Neural crest cell (in vitro differentiated cells): ENCODE measurements at regions not wholly inside any gene's neighbourhood (a gene's known extent, or its start where the extent isn't known, plus 50 kb on each side); places are given as distances from the start of the nearest gene placed in this dataset.
A peak's percentile ranks its signal among the peaks of the same experiment; 100 is the strongest.
"Not testable (repeated sequence)": the region's sequence is repeated elsewhere in the genome, so short reads cannot be mapped to it uniquely, and the experiment has no call there.

ENCODE experiments used
- DNase-seq: peaks from one replicate; pipeline ENCODE4 v3.0.0; 2021; ENCODE audit warnings: low read depth, mixed read lengths, low spot score
- H3K27ac Mint-ChIP-seq: one replicate; pipeline ENCODE4 v1.8.0; 2021; ENCODE audit warnings: mild to moderate bottlenecking, mixed read lengths; ENCODE audit not compliant: unreplicated experiment
- H3K27me3 Mint-ChIP-seq: 2 replicates; pipeline ENCODE4 v1.8.0; 2021; ENCODE audit warnings: low read depth, mild to moderate bottlenecking, mixed read lengths
- H3K36me3 Mint-ChIP-seq: 2 replicates; pipeline ENCODE4 v1.8.0; 2021; ENCODE audit warnings: low read depth, mild to moderate bottlenecking, mixed read lengths
- H3K4me1 Mint-ChIP-seq: 2 replicates; pipeline ENCODE4 v1.8.0; 2021; ENCODE audit warnings: mixed read lengths
- H3K4me3 Mint-ChIP-seq: one replicate; pipeline ENCODE4 v1.8.0; 2021; ENCODE audit warnings: mild to moderate bottlenecking, mixed read lengths
- H3K9me3 Mint-ChIP-seq: 2 replicates; pipeline ENCODE4 v1.8.0; 2021; ENCODE audit warnings: mixed read lengths
- CTCF ChIP-seq: fragments of 200-600 bp; sonication (generic); conservative IDR thresholded peaks from 2 replicates; pipeline ENCODE4 v1.5.0; 2021; ENCODE audit warnings: antibody characterized with exemption, mild to moderate bottlenecking

GRCh38 chrX:90575155-90575554 lies 653.4 kb downstream of the TGIF2LX start:
- not testable (repeated sequence) for DNase-seq, H3K4me3 Mint-ChIP-seq, H3K4me1 Mint-ChIP-seq, H3K36me3 Mint-ChIP-seq, H3K9me3 Mint-ChIP-seq, H3K27me3 Mint-ChIP-seq, H3K27ac Mint-ChIP-seq

- not testable (repeated sequence) for H3K27me3 Mint-ChIP-seq, H3K4me3 Mint-ChIP-seq, H3K27ac Mint-ChIP-seq, H3K9me3 Mint-ChIP-seq, H3K4me1 Mint-ChIP-seq, H3K36me3 Mint-ChIP-seq
- peak; percentile 2 for DNase-seq
These were observed 680.2 kb downstream of the TGIF2LX start for GRCh38 chrX:90601921-90602320.

- H3K27me3 Mint-ChIP-seq, H3K4me1 Mint-ChIP-seq, H3K27ac Mint-ChIP-seq, DNase-seq, H3K4me3 Mint-ChIP-seq, H3K36me3 Mint-ChIP-seq, H3K9me3 Mint-ChIP-seq: not testable (repeated sequence)
These were observed 684.0 kb downstream of the TGIF2LX start for GRCh38 chrX:90605736-90606135.

- Mint-ChIP-seq H3K4me1 (no peaks in the 10 kb centered on the region), H3K27ac (no peak overlapping the region), H3K27me3 (no peaks in the 10 kb centered on the region), H3K4me3 (no peak overlapping the region), H3K36me3 (no peaks in the 10 kb centered on the region), H3K9me3 (peaks cover 7% of the 10 kb centered on the region)
- TF ChIP-seq CTCF, result no peak
- no peak for DNase-seq
These were observed 696.1 kb downstream of the TGIF2LX start for GRCh38 chrX:90617710-90618325.

DNA sequence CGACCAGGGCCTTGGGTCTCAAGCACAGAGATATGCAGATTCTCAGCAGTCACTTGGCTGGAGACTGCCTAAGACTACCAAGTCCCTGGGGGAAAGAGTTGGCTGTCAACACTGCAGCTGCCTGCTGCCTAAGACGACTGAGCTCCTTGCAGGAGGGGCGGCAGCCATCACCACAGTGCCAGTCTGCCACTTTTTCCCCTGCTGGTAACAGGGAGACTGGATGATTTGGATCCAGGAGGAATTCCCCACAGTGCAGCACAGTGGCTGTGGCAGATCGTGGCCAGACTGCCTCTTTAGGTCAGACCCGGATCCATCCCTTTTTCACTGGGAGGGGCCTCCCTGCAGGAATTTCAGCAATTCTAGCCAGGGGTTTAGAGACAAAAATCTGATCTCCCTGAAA lies 743.5 kb downstream of the TGIF2LX start:
- H3K4me3 Mint-ChIP-seq, H3K4me1 Mint-ChIP-seq, DNase-seq, H3K27me3 Mint-ChIP-seq, H3K9me3 Mint-ChIP-seq, H3K36me3 Mint-ChIP-seq, H3K27ac Mint-ChIP-seq: not testable (repeated sequence)

DNA sequence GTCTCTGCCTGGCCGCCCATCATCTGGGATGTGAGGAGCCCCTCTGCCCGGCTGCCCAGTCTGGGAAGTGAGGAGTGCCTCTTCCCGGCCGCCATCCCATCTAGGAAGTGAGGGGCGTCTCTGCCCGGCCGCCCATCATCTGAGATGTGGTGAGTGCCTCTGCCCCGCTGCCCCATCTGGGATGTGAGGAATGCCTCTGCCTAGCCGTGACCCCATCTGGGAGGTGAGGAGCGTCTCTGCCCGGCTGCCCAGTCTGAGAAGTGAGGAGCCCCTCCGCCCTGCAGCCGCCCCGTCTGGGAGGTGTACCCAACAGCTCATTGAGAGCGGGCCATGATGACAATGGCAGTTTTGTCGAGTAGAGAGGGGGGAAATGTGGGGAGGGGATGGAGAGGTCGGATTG lies 721.1 kb upstream of the PABPC5 start:
- not testable (repeated sequence) for H3K4me1 Mint-ChIP-seq, H3K36me3 Mint-ChIP-seq, DNase-seq, H3K27me3 Mint-ChIP-seq, H3K27ac Mint-ChIP-seq, H3K9me3 Mint-ChIP-seq, H3K4me3 Mint-ChIP-seq

- H3K27ac Mint-ChIP-seq, H3K27me3 Mint-ChIP-seq, H3K4me3 Mint-ChIP-seq, DNase-seq, H3K4me1 Mint-ChIP-seq, H3K36me3 Mint-ChIP-seq, H3K9me3 Mint-ChIP-seq: not testable (repeated sequence)
These were observed 697.1 kb upstream of the PABPC5 start for GRCh38 chrX:90737555-90737954.

DNA sequence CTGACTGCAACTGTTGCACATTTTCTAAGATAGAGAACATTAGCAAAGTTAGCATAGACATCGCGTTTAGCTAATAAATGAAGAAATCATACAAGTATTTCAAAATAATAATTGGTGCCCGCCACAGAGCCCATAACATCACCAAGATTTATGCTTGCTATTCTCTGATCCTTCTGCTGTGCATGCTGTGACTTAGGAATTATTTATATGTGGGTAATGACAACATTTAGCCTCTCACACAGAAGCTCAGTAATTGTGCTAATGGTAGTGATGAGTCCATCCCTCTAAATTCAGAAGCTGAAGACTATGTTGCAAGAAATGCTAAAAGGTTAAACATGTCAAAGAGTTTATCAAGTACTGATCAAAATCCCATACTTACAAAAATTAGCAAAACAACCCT lies 677.0 kb upstream of the PABPC5 start:
- not testable (repeated sequence) for DNase-seq, H3K9me3 Mint-ChIP-seq, H3K27me3 Mint-ChIP-seq, H3K27ac Mint-ChIP-seq, H3K4me3 Mint-ChIP-seq, H3K36me3 Mint-ChIP-seq
- H3K4me1 Mint-ChIP-seq, result peaks cover 11% of the 10 kb centered on the region

- H3K27me3 Mint-ChIP-seq, H3K36me3 Mint-ChIP-seq, H3K4me1 Mint-ChIP-seq, H3K4me3 Mint-ChIP-seq, DNase-seq, H3K27ac Mint-ChIP-seq, H3K9me3 Mint-ChIP-seq: not testable (repeated sequence)
These were observed 669.2 kb upstream of the PABPC5 start for GRCh38 chrX:90765482-90765881.

DNA sequence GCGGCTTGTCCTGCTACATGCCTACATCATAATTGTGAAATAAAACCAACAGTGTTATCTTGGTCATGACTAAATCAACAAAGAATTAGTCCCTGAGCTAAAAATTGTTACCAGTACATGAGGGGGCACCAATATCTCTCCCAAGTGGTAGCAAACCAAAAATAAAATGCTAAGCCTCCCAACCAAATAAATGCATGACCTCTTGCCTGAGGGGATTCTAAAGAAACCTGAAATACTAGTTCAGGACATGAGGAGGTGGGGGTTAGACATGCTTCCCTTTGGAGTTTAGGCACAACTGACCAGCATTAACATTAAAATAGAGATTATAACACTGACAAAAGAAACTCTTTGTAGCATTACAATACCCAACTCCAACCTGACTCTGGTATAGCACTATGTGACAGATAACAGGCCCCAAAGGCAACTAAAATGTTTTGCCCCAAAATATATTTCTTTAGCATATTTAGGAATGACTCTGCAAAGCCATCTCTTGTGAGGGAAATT lies 654.3 kb upstream of the PABPC5 start:
- not testable (repeated sequence) for H3K4me3 Mint-ChIP-seq, H3K4me1 Mint-ChIP-seq, DNase-seq, H3K27me3 Mint-ChIP-seq, H3K9me3 Mint-ChIP-seq, H3K27ac Mint-ChIP-seq, H3K36me3 Mint-ChIP-seq
